ENCODE measurements at regions not wholly inside any gene's neighbourhood (a gene's known extent, or its start where the extent isn't known, plus 50 kb on each side); places are given as distances from the start of the nearest gene placed in this dataset.

DNA sequence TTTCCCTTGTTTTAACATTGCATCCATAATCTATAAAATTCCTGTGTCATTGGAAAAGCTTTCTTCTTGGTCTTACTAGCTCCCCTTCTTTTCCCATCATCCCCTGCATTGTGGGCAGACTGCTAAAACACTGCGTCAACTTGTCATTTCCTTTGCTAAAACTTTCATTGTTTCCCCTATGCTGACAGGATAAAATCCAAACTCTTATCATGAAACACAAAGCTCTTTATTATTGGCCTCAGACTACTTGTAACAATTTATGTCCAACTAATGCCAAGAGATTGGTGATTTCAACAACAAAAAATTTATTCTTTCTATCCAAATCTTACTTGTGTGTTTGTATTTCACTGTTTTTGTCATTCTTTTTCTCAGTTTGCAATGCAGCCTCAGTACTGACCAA, 339.1 kb downstream of the HGF start:
- TF ChIP-seq CTCF (conservative IDR thresholded peaks at IDR 0.05; ENCODE audit: low read depth, low read length) (no peak), EZH2 (IDR thresholded peaks at IDR 0.05; ENCODE audit: low read length, unreplicated experiment) (no peak)
